ENCODE measurements at regions not wholly inside any gene's neighbourhood (a gene's known extent, or its start where the extent isn't known, plus 50 kb on each side); places are given as distances from the start of the nearest gene placed in this dataset.
"Not testable (repeated sequence)": the region's sequence is repeated elsewhere in the genome, so short reads cannot be mapped to it uniquely, and the experiment has no call there.

- Mint-ChIP-seq H3K9me3 (ENCODE audit: low read depth) (no peaks in the 10 kb centered on the region), H3K36me3 (ENCODE audit: insufficient read depth) (no peaks in the 10 kb centered on the region), H3K27me3 (peaks cover 5% of the 10 kb centered on the region), H3K4me1 (ENCODE audit: low read depth) (peaks cover 4% of the 10 kb centered on the region), H3K27ac (no peak overlapping the region), H3K4me3 (ENCODE audit: low read depth) (no peak overlapping the region)
- no peak for DNase-seq (ENCODE audit: low spot score, unreplicated experiment)
- TF ChIP-seq, protein P1, sequence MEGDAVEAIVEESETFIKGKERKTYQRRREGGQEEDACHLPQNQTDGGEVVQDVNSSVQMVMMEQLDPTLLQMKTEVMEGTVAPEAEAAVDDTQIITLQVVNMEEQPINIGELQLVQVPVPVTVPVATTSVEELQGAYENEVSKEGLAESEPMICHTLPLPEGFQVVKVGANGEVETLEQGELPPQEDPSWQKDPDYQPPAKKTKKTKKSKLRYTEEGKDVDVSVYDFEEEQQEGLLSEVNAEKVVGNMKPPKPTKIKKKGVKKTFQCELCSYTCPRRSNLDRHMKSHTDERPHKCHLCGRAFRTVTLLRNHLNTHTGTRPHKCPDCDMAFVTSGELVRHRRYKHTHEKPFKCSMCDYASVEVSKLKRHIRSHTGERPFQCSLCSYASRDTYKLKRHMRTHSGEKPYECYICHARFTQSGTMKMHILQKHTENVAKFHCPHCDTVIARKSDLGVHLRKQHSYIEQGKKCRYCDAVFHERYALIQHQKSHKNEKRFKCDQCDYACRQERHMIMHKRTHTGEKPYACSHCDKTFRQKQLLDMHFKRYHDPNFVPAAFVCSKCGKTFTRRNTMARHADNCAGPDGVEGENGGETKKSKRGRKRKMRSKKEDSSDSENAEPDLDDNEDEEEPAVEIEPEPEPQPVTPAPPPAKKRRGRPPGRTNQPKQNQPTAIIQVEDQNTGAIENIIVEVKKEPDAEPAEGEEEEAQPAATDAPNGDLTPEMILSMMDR (IDR thresholded peaks at IDR 0.05; ENCODE audit: unreplicated experiment), result no peak
Observed at GRCh38 chr22:23500508-23501260, 79.4 kb downstream of the IGLL1 start.

GRCh38 chr22:23499845-23500500, 80.1 kb downstream of the IGLL1 start:
- TF ChIP-seq, protein P1 (IDR thresholded peaks at IDR 0.05; ENCODE audit: unreplicated experiment), result no peak
- Mint-ChIP-seq H3K27ac (no peak overlapping the region), H3K4me1 (ENCODE audit: low read depth) (peaks cover 4% of the 10 kb centered on the region), H3K36me3 (ENCODE audit: insufficient read depth) (no peaks in the 10 kb centered on the region), H3K27me3 (peaks cover 5% of the 10 kb centered on the region), H3K4me3 (ENCODE audit: low read depth) (no peak overlapping the region), H3K9me3 (ENCODE audit: low read depth) (no peaks in the 10 kb centered on the region)
- DNase-seq (ENCODE audit: low spot score, unreplicated experiment), result no peak

- no peaks in the 10 kb centered on the region for H3K36me3 Mint-ChIP-seq (ENCODE audit: insufficient read depth)
- no peak overlapping the region for H3K27ac Mint-ChIP-seq
- no peaks in the 10 kb centered on the region for H3K4me1 Mint-ChIP-seq (ENCODE audit: low read depth)
- H3K4me3 Mint-ChIP-seq (ENCODE audit: low read depth), result no peak overlapping the region
- TF ChIP-seq, protein P1 (IDR thresholded peaks at IDR 0.05; ENCODE audit: unreplicated experiment), result no peak
- no peak for DNase-seq (ENCODE audit: low spot score, unreplicated experiment)
- peaks cover 5% of the 10 kb centered on the region for H3K27me3 Mint-ChIP-seq
- H3K9me3 Mint-ChIP-seq (ENCODE audit: low read depth), result no peaks in the 10 kb centered on the region
Observed at GRCh38 chr22:23498811-23499798, 81.0 kb downstream of the IGLL1 start.

DNA sequence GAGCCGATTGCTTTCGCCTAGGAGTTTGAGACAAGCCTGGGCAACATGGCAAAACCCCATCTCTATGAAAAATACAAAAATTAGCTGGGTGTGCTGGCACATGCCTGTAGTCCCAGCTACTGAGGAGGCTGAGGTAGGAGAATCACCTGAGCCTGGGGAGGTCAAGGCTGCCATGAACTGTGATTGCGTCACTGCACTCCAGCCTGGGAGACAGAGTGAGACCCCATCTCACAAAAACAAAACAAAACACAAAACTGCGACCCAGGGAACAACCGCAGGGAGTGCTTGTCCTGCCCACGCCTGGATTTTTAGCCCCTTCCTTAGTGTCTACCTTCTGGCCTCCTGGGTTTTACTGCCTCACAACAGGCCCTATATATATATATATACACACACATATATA, 82.2 kb downstream of the IGLL1 start:
- not testable (repeated sequence) for H3K9me3 Mint-ChIP-seq (ENCODE audit: low read depth); H3K4me1 Mint-ChIP-seq (ENCODE audit: low read depth); H3K4me3 Mint-ChIP-seq (ENCODE audit: low read depth); DNase-seq (ENCODE audit: low spot score, unreplicated experiment); H3K27me3 Mint-ChIP-seq; H3K36me3 Mint-ChIP-seq (ENCODE audit: insufficient read depth); H3K27ac Mint-ChIP-seq

DNA sequence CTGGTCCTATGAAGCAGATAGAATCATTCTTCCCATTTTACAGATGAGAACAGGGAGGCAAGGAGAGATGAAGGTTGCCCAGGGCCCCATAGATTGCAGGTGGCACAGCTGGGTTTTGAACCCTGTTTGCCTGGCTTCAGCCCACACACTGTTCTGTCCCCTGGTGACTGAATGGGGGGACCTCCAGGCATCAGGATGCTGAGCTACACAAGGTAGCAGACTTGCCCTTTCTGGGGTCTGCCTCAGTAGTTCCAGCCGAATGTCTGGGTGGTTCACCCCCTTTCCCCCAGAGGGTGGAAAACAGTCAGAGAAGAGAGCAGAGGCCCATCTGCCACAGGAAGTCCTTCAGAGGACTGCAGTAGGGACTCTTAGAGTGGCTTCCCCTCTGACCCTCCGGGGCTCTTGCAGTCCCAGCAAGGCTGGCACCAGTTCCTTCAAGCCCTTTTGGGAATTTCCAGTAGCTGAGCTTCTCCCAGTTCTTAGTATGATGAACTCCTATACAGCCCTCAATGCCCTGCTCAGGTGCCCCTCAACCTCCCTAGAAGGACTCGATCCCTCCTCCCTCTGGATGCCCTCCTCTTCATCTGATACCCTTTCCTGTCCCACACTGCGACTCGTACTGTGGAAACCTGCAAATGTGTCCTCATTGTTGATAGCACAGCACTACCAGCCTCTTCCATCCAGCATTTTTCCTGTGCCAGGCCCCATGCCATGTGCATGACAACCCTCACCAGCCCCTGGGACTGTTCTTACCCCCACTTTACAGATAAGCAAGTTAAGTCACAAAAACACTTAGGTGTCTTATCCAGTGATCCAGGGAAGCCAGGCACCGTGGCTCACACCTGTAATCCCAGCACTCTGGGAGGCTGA, 82.8 kb downstream of the IGLL1 start:
- H3K9me3 Mint-ChIP-seq (ENCODE audit: low read depth), result no peaks in the 10 kb centered on the region
- H3K27me3 Mint-ChIP-seq, result no peaks in the 10 kb centered on the region
- TF ChIP-seq, protein P1 (IDR thresholded peaks at IDR 0.05; ENCODE audit: unreplicated experiment), result no peak
- H3K36me3 Mint-ChIP-seq (ENCODE audit: insufficient read depth), result no peaks in the 10 kb centered on the region
- no peaks in the 10 kb centered on the region for H3K4me1 Mint-ChIP-seq (ENCODE audit: low read depth)
- H3K4me3 Mint-ChIP-seq (ENCODE audit: low read depth), result no peak overlapping the region
- H3K27ac Mint-ChIP-seq, result no peak overlapping the region
- no peak for DNase-seq (ENCODE audit: low spot score, unreplicated experiment)

All from progenitor cell of endocrine pancreas (in vitro differentiated cells).